ENCODE measurements at regions not wholly inside any gene's neighbourhood (a gene's known extent, or its start where the extent isn't known, plus 50 kb on each side); places are given as distances from the start of the nearest gene placed in this dataset.

DNA sequence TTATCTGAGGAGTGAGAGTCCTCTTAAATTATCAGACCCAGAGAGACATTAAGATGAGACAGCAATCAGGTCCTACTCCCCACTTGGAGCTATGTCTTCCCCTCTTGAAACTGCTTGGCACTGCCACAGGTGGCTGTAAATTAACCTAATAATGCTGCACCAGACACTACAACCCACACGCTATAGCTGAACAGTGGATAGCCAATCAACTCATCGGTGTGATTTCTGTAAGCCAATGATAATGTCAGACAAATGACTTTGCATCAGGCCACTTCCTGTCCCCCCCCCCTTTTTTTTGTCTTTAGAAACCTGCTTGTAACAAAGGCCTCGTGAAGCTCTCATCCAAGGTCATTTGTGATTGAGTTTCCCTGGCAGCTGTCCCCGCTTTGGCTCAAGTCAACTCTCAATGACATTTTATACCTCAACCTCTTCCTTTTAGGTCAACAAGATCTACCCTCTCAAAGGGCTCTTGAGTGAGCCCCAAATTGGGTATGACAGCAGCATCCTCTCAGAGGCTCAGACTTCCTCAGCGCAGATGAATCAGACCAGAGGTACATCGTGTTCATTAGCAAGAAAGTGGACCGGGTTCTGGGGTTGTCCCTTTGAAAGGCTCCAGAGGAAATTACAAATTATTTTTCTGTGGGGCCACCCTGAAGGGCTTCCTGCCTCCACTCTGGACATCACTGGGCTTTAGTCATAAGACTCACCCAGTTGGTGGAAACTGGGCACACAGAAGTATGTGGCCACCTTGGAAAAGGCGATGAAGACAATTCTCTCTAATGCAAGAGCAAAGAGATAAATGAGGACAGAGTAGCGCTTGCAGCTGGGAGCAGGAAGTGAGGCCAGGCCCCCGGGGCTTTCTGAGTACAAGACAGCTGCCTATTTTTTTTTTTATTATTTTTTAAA is 73.6 kb downstream of the COPS8 start:
- TF ChIP-seq CTCF (IDR thresholded peaks at IDR 0.05) (no peak), POLR2A (IDR thresholded peaks at IDR 0.05) (no peak)
